ENCODE measurements at regions not wholly inside any gene's neighbourhood (a gene's known extent, or its start where the extent isn't known, plus 50 kb on each side); places are given as distances from the start of the nearest gene placed in this dataset.

DNA sequence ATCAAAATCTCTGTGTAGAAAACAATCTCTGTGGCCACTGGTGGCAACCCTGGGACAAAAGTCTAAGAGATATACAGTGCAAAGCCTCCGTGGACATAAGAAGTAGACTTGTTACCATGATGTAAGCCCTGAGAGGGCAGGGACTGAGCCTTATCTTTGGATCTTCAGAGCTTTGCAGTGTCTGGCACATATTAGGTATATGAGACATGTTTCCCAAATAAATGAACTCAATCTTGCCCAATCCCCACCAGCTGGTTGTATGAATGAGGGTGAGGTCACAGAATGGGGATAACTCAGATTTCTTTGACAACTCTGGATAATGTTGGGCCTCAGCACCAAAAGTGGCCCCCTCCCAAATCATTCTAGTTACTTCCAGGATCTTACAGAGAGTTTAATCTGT lies 511.4 kb upstream of the DIPK2B start:
- H3K9ac ChIP-seq (ENCODE audit: insufficient read depth in 1 of 2, low read depth in 2 of 2, low read length in 2 of 2), result no peak overlapping the region
- DNase-seq (ENCODE audit: extremely low read depth in 1 of 4, low spot score in 3 of 4) (no peak), ATAC-seq (no peak), FAIRE-seq (no peak)
- WGBS (ENCODE audit: insufficient coverage, low coverage, missing lambda C conversion rate), result 0% methylated on average over 1 of the region's 1 CpG
- no peaks in the 10 kb centered on the region for H3K4me1 ChIP-seq (replicated peaks in 1 of 2; ENCODE audit: control insufficient read depth in 2 of 2, insufficient read depth in 2 of 2, low read length in 2 of 2)
- ChIA-PET CTCF (ENCODE audit: low intra/inter-chr PET ratio) (no interaction called here), POLR2A (interaction anchor here (1.0 kb wide), 1 partner anchor 31 kb away, joined by 3 read pairs; no protein-coding TSS in a partner anchor)
- no peaks in the 10 kb centered on the region for H3K79me2 ChIP-seq (ENCODE audit: control insufficient read depth, insufficient read depth, low read length)
- no peaks in the 10 kb centered on the region for H3K27me3 ChIP-seq (ENCODE audit: control insufficient read depth in 2 of 2, insufficient read depth in 2 of 2, low read length in 2 of 2)
- H2AFZ ChIP-seq (ENCODE audit: low read depth, low read length), result no peak overlapping the region
- no peaks in the 10 kb centered on the region for H3K36me3 ChIP-seq (ENCODE audit: control insufficient read depth, insufficient read depth, low read length)
- no peak overlapping the region for H3K4me3 ChIP-seq
- H4K20me1 ChIP-seq (replicated peaks; ENCODE audit: control insufficient read depth, insufficient read depth, low read length), result no peaks in the 10 kb centered on the region
- BruUV-seq (replicated peaks), result no TSS peak
- in situ Hi-C loops (cut with MboI) (no loop called here), intact Hi-C loops (cut with micrococcal nuclease) (no loop called here)
- H3K4me2 ChIP-seq (ENCODE audit: insufficient read depth, low read length), result no peak overlapping the region
- no peaks in the 10 kb centered on the region for H3K9me3 ChIP-seq (replicated peaks; ENCODE audit: control insufficient read depth, insufficient read depth, low read depth, low read length)
- H3K9me1 ChIP-seq (ENCODE audit: control insufficient read depth, insufficient read depth, low read length), result no peaks in the 10 kb centered on the region
- no peak overlapping the region for H3K27ac ChIP-seq (ENCODE audit: extremely low read depth, low read depth, low read length)
- TF ChIP-seq ZNF57 (CRISPR knock-in tag; IDR thresholded peaks at IDR 0.05), result no peak
- TF ChIP-seq ZNF311 (CRISPR knock-in tag; IDR thresholded peaks at IDR 0.05), result no peak
- TF ChIP-seq, protein P1, sequence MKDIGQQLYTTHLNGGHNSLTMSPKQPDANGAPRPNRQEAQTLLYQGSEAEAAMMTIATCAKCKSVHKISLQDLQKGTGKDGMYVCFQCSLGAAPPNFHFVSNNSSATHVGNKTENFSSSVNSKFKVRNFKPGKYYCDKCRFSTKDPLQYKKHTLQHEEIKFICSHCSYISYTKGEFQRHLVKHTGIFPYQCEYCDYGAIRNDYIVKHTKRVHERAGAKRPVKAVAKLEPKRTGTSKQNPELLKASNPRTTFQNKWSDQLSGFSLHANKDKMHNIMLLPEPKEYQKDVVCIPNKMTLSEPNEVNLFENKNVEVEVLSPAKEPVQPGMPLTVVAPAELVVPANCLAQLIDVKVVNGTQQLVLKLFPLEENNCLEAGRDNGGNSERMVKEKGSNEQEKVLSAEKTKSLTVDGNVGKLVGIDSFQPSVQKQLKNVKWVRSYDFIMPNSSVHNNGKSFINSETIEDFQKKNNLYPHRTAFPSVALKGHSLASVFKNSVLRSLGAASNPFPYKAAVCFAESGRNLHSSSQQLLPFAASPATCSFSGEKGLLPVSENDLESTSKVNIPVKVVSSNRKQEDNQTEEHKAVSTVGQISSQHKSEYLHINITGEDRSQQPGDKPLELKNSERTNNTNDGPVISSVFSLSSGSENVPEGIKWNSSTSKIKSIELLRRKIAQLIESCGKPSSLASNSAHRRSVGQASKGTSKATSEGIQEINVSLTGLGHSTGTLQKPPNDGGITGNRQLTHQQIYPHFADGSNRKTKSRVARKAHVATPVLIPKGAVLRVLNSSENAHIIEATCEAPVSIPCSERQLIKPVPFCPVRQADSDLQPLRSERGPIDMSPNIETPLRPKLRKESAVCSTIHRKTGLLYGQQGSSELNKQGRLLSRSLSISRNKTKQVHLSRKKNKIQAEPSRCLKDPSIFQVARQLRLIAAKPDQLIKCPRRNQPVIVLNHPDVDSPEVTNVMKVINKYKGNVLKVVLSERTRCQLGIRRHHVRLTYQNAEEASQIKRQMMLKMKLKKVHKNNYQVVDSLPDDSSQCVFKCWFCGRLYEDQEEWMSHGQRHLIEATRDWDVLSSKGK (CRISPR knock-in tag; IDR thresholded peaks at IDR 0.05), result no peak
- TF ChIP-seq C11orf30 (IDR thresholded peaks at IDR 0.05; ENCODE audit: low read depth), result no peak
- TF ChIP-seq GATAD2A (IDR thresholded peaks at IDR 0.05), result no peak
- no peak for TF ChIP-seq HNRNPK (IDR thresholded peaks at IDR 0.05; ENCODE audit: low read depth, low read length, poor library complexity, severe bottlenecking)
- TF ChIP-seq ZNF217 (CRISPR knock-in tag; IDR thresholded peaks at IDR 0.05), result no peak
- no peak for TF ChIP-seq PHF21A (IDR thresholded peaks at IDR 0.05; ENCODE audit: borderline replicate concordance, low read depth)
- TF ChIP-seq CAMTA2 (CRISPR knock-in tag; conservative IDR thresholded peaks at IDR 0.05), result no peak
- TF ChIP-seq, protein P2, sequence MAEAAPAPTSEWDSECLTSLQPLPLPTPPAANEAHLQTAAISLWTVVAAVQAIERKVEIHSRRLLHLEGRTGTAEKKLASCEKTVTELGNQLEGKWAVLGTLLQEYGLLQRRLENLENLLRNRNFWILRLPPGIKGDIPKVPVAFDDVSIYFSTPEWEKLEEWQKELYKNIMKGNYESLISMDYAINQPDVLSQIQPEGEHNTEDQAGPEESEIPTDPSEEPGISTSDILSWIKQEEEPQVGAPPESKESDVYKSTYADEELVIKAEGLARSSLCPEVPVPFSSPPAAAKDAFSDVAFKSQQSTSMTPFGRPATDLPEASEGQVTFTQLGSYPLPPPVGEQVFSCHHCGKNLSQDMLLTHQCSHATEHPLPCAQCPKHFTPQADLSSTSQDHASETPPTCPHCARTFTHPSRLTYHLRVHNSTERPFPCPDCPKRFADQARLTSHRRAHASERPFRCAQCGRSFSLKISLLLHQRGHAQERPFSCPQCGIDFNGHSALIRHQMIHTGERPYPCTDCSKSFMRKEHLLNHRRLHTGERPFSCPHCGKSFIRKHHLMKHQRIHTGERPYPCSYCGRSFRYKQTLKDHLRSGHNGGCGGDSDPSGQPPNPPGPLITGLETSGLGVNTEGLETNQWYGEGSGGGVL (CRISPR knock-in tag; IDR thresholded peaks at IDR 0.05), result no peak
